NCI-H748 (cell line): ENCODE measurements at regions not wholly inside any gene's neighbourhood (a gene's known extent, or its start where the extent isn't known, plus 50 kb on each side); places are given as distances from the start of the nearest gene placed in this dataset.

Experiments
- DNase-seq: peaks from one replicate; lab custom pipeline; 2025; ENCODE audit not compliant: unreplicated experiment; lab: John Stamatoyannopoulos, UW

- DNase-seq, result no peak
These were observed 288.3 kb downstream of the TGFB2 start for GRCh38 chr1:218633238-218633988.

- DNase-seq, result no peak
These were observed 289.1 kb downstream of the TGFB2 start for GRCh38 chr1:218634212-218634611.

- DNase-seq, result no peak
These were observed 291.4 kb downstream of the TGFB2 start for GRCh38 chr1:218636548-218636947.

GRCh38 chr1:218640173-218640572 lies 295.0 kb downstream of the TGFB2 start:
- no peak for DNase-seq

- no peak for DNase-seq
These were observed 297.2 kb downstream of the TGFB2 start for GRCh38 chr1:218642033-218642948.

GRCh38 chr1:218643281-218643680 lies 298.1 kb downstream of the TGFB2 start:
- no peak for DNase-seq

GRCh38 chr1:218643926-218644325 lies 298.8 kb downstream of the TGFB2 start:
- no peak for DNase-seq

GRCh38 chr1:218646288-218646687 lies 301.2 kb downstream of the TGFB2 start:
- no peak for DNase-seq

- DNase-seq, result no peak
These were observed 311.3 kb downstream of the TGFB2 start for GRCh38 chr1:218656301-218657037.

- DNase-seq, result no peak
These were observed 313.1 kb downstream of the TGFB2 start for GRCh38 chr1:218658269-218658668.

- DNase-seq, result no peak
These were observed 313.8 kb downstream of the TGFB2 start for GRCh38 chr1:218658899-218659298.

GRCh38 chr1:218659911-218660677 lies 315.0 kb downstream of the TGFB2 start:
- DNase-seq, result no peak

GRCh38 chr1:218660678-218661053 lies 315.5 kb downstream of the TGFB2 start:
- no peak for DNase-seq

GRCh38 chr1:218661411-218661810 lies 316.3 kb downstream of the TGFB2 start:
- DNase-seq, result no peak

- no peak for DNase-seq
These were observed 319.4 kb downstream of the TGFB2 start for GRCh38 chr1:218664385-218665170.

- no peak for DNase-seq
These were observed 320.1 kb downstream of the TGFB2 start for GRCh38 chr1:218665221-218665620.

GRCh38 chr1:218666263-218666662 lies 321.1 kb downstream of the TGFB2 start:
- no peak for DNase-seq

- DNase-seq, result no peak
These were observed 322.8 kb downstream of the TGFB2 start for GRCh38 chr1:218667781-218668516.

GRCh38 chr1:218669431-218669830 lies 324.3 kb downstream of the TGFB2 start:
- no peak for DNase-seq
